Fibroblast of lung (primary cell): ENCODE measurements at regions not wholly inside any gene's neighbourhood (a gene's known extent, or its start where the extent isn't known, plus 50 kb on each side); places are given as distances from the start of the nearest gene placed in this dataset.
A peak's percentile ranks its signal among the peaks of the same experiment; 100 is the strongest.

Experiments
- DNase-seq, 2 donors: peaks; one replicate each; pipeline versions ENCODE4 v3.0.0 to v3.0.0-alpha.2; 2010; ENCODE audit warnings: low read depth in 2 of 2
- H2AFZ ChIP-seq: 2 replicates; pipeline ENCODE4 v1.5.1; 2012; ENCODE audit warnings: low read length, control low read depth, inconsistent platforms
- H3K27ac ChIP-seq: 2 replicates; pipeline ENCODE4 v1.5.1; 2011; ENCODE audit warnings: low read length, control low read depth; ENCODE audit not compliant: insufficient read depth
- H3K27me3 ChIP-seq: 2 replicates; pipeline ENCODE4 v1.5.1; 2011; ENCODE audit warnings: mild to moderate bottlenecking, low read length; ENCODE audit not compliant: control insufficient read depth, insufficient read depth
- H3K36me3 ChIP-seq: 2 replicates; pipeline ENCODE4 v1.5.1; 2011; ENCODE audit warnings: low read length; ENCODE audit not compliant: control insufficient read depth, insufficient read depth
- H3K4me1 ChIP-seq: 2 replicates; pipeline ENCODE4 v1.5.1; 2011; ENCODE audit warnings: low read length; ENCODE audit not compliant: control insufficient read depth, insufficient read depth; ENCODE audit errors: extremely low read depth
- H3K4me2 ChIP-seq: 2 replicates; pipeline ENCODE4 v1.5.1; 2011; ENCODE audit warnings: low read length, control low read depth; ENCODE audit not compliant: insufficient read depth; ENCODE audit errors: extremely low read depth
- H3K4me3 ChIP-seq, 4 experiments: fragments of 200-600 bp in 1 of 4; sonication (generic) in 1 of 4; replicated peaks in 1 of 4; 2 replicates each; pipeline ENCODE4 v1.5.1; 2011 to 2016; ENCODE audit warnings: low read length in 4 of 4, low read depth in 3 of 4, mild to moderate bottlenecking in 3 of 4, control low read depth in 2 of 4, inconsistent platforms in 1 of 4, mixed read lengths in 1 of 4; ENCODE audit not compliant: insufficient read depth in 1 of 4; ENCODE audit errors: control extremely low read depth in 1 of 4
- H3K79me2 ChIP-seq: 2 replicates; pipeline ENCODE4 v1.5.1; 2012; ENCODE audit warnings: mild to moderate bottlenecking, low read length, inconsistent platforms; ENCODE audit not compliant: control insufficient read depth, insufficient read depth
- H3K9ac ChIP-seq: 2 replicates; pipeline ENCODE4 v1.5.1; 2011; ENCODE audit warnings: mild to moderate bottlenecking, low read length, control low read depth; ENCODE audit not compliant: insufficient read depth
- H3K9me3 ChIP-seq: 2 replicates; pipeline ENCODE4 v1.5.1; 2012; ENCODE audit warnings: low read depth, low read length; ENCODE audit not compliant: control insufficient read depth, insufficient read depth
- H4K20me1 ChIP-seq: 2 replicates; pipeline ENCODE4 v1.5.1; 2011; ENCODE audit warnings: low read length; ENCODE audit not compliant: control insufficient read depth, insufficient read depth; ENCODE audit errors: extremely low read depth
- EZH2 ChIP-seq: IDR thresholded peaks from 2 replicates; pipeline ENCODE4 v1.5.1; 2012; ENCODE audit warnings: low read length, control low read depth, mild to moderate bottlenecking; ENCODE audit errors: missing control alignments
- TF ChIP-seq, protein P1 (sequence below), 2 donors: IDR thresholded peaks in 1 of 2; conservative IDR thresholded peaks in 1 of 2; 1 replicate in 1 of 2; 2 replicates in 1 of 2; pipeline ENCODE4 v1.5.1; 2011 to 2012; ENCODE audit warnings: low read length in 2 of 2, control low read depth in 1 of 2, inconsistent platforms in 1 of 2, low read depth in 1 of 2, mild to moderate bottlenecking in 1 of 2

GRCh38 chr5:148927307-148927946, 101.0 kb downstream of the ADRB2 start:
- no peak for DNase-seq
- H3K4me2 ChIP-seq, result no peak overlapping the region

DNA sequence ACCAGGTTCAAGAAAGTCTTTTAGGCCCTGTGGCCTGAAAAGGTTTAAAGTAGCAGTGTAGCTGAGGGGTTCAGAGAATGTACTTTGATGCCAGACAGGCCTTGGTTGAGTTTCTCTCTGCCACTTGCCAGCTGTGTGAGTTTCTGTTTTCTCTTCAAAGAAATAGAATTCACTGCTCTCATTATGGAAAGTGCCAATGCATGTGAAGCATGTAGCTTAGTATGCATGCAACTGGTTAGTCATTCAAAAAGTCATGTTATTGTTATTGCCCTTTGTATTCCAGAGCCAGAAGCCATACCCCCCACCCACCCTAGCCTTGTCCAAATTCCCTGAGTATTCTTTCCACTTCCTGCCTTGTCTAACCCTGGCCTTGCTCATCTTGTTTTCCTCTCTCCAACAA, 101.7 kb downstream of the ADRB2 start:
- DNase-seq, result peak in 1 of 2 donors; percentile 40
- Histone ChIP-seq H3K4me1 (no peaks in the 10 kb centered on the region), H3K4me3 (no peak overlapping the region)

More at GRCh38 chr5:148927307-148927946, 101.0 kb downstream of the ADRB2 start:
- Histone ChIP-seq H3K9ac (no peak overlapping the region), H2AFZ (no peak overlapping the region), H3K4me1 (no peaks in the 10 kb centered on the region), H3K27me3 (no peaks in the 10 kb centered on the region), H4K20me1 (no peaks in the 10 kb centered on the region), H3K9me3 (no peaks in the 10 kb centered on the region), H3K79me2 (no peaks in the 10 kb centered on the region), H3K36me3 (no peaks in the 10 kb centered on the region), H3K4me3 (no peak overlapping the region), H3K27ac (no peak overlapping the region)
- no peak for TF ChIP-seq EZH2
- TF ChIP-seq, protein P1, sequence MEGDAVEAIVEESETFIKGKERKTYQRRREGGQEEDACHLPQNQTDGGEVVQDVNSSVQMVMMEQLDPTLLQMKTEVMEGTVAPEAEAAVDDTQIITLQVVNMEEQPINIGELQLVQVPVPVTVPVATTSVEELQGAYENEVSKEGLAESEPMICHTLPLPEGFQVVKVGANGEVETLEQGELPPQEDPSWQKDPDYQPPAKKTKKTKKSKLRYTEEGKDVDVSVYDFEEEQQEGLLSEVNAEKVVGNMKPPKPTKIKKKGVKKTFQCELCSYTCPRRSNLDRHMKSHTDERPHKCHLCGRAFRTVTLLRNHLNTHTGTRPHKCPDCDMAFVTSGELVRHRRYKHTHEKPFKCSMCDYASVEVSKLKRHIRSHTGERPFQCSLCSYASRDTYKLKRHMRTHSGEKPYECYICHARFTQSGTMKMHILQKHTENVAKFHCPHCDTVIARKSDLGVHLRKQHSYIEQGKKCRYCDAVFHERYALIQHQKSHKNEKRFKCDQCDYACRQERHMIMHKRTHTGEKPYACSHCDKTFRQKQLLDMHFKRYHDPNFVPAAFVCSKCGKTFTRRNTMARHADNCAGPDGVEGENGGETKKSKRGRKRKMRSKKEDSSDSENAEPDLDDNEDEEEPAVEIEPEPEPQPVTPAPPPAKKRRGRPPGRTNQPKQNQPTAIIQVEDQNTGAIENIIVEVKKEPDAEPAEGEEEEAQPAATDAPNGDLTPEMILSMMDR (conservative IDR thresholded peaks at IDR 0.05 in 1 of 2, IDR thresholded peaks at IDR 0.05 in 1 of 2; ENCODE audit: low read depth in 1 of 2, low read length in 2 of 2), result no peak

GRCh38 chr5:148931453-148932057, 105.1 kb downstream of the ADRB2 start:
- Histone ChIP-seq H3K9ac (no peak overlapping the region), H3K4me3 (no peak overlapping the region), H3K4me1 (no peaks in the 10 kb centered on the region), H3K4me2 (no peak overlapping the region), H3K9me3 (no peaks in the 10 kb centered on the region), H3K27me3 (no peaks in the 10 kb centered on the region), H2AFZ (no peak overlapping the region), H4K20me1 (no peaks in the 10 kb centered on the region), H3K79me2 (no peaks in the 10 kb centered on the region), H3K36me3 (no peaks in the 10 kb centered on the region), H3K27ac (no peak overlapping the region)
- no peak for DNase-seq
- no peak for TF ChIP-seq EZH2
- TF ChIP-seq, protein P1 (conservative IDR thresholded peaks at IDR 0.05 in 1 of 2, IDR thresholded peaks at IDR 0.05 in 1 of 2; ENCODE audit: low read depth in 1 of 2, low read length in 2 of 2), result no peak

More for the DNA sequence above, 101.7 kb downstream of the ADRB2 start:
- no peaks in the 10 kb centered on the region for H3K27me3 ChIP-seq
- H3K27ac ChIP-seq, result no peak overlapping the region
- no peaks in the 10 kb centered on the region for H4K20me1 ChIP-seq
- TF ChIP-seq, protein P1 (conservative IDR thresholded peaks at IDR 0.05 in 1 of 2, IDR thresholded peaks at IDR 0.05 in 1 of 2; ENCODE audit: low read depth in 1 of 2, low read length in 2 of 2), result no peak
- TF ChIP-seq EZH2, result no peak
- no peak overlapping the region for H3K9ac ChIP-seq
- no peak overlapping the region for H3K4me2 ChIP-seq
- H3K9me3 ChIP-seq, result no peaks in the 10 kb centered on the region
- H3K79me2 ChIP-seq, result no peaks in the 10 kb centered on the region
- H3K36me3 ChIP-seq, result no peaks in the 10 kb centered on the region
- no peak overlapping the region for H2AFZ ChIP-seq
